SK-N-MC (cell line): ENCODE measurements at regions not wholly inside any gene's neighbourhood (a gene's known extent, or its start where the extent isn't known, plus 50 kb on each side); places are given as distances from the start of the nearest gene placed in this dataset.

ENCODE experiments used
- EZH2 ChIP-seq: fragments of 200-600 bp; sonication (generic); IDR thresholded peaks from one replicate; pipeline ENCODE4 v1.6.1; 2017; ENCODE audit warnings: antibody characterized with exemption
- FOXP2 ChIP-seq: optimal IDR thresholded peaks from 2 replicates; pipeline ENCODE3; 2011; ENCODE audit warnings: mild to moderate bottlenecking, moderate library complexity; ENCODE audit not compliant: insufficient read depth; ENCODE audit errors: extremely low read length, control extremely low read depth
- POLR2AphosphoS5 ChIP-seq: IDR thresholded peaks from 2 replicates; pipeline ENCODE4 v1.6.1; 2012; ENCODE audit warnings: mild to moderate bottlenecking, low read depth, low read length, borderline replicate concordance

DNA sequence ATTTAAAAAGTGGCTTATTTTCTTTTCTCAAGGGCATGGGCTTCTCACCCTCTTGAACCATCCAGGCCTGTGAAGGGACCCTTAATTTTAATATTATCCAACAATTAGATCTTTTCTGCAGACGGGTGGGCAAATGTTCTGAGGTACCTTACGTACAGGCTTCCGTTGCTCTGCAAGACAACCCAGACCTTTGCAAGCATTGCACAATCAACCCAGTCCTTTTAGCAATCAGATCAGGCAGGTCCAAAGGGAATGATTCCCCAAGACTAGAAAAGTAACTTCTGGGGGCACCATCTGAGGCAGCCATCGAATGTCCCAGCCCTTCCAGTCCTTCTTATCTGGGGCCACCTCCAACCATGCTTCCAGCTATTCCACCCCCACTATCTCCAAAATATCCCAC lies 67.3 kb upstream of the TACR3 start:
- TF ChIP-seq EZH2 (no peak), POLR2AphosphoS5 (no peak), FOXP2 (no peak)
